ENCODE measurements at regions not wholly inside any gene's neighbourhood (a gene's known extent, or its start where the extent isn't known, plus 50 kb on each side); places are given as distances from the start of the nearest gene placed in this dataset.
"Not testable (repeated sequence)": the region's sequence is repeated elsewhere in the genome, so short reads cannot be mapped to it uniquely, and the experiment has no call there.

GRCh38 chr18:43341014-43341413 lies 63.7 kb upstream of the SYT4 start:
- no peak for DNase-seq

GRCh38 chr18:43350176-43350575 lies 72.9 kb upstream of the SYT4 start:
- no peak for DNase-seq

GRCh38 chr18:43364535-43364934 lies 87.2 kb upstream of the SYT4 start:
- no peak for DNase-seq

- DNase-seq, result no peak
Measured at GRCh38 chr18:43367895-43368294, 90.6 kb upstream of the SYT4 start.

DNA sequence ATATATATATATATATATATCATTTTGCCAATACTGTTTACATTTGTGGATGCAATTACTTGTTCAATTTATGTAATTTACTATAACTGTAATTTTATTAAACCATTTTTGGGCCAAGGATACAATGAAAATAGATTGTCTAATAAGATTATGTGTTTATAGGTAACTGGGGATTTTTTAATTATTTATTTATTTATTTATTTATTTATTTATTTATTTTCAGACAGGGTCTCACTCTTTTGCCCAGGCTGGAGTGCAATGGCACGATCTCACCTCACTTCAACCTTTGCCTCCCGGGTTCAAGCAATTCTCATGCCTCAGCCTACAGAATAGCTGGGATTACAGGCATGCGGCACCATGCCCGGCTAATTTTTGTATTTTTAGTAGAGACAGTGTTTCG lies 92.0 kb upstream of the SYT4 start:
- DNase-seq, result not testable (repeated sequence)

DNA sequence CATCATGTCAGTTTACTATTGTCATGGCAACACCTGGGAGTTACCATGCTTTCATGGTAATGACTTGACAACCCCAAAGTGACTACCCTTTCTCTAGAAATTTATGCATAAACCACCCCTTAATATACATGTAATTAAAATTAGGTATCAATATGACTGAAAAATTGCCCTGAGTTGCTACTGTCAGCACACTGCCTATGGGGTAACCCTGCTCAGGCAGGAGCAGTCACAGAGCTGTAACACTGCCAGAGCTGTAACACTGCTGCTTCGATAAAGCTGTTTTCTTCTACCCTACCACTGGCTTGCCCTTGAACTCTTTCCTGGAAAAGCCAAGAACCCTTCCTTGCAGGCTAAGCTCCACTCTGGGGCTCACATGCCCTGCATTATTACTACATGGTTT lies 95.5 kb upstream of the SYT4 start:
- no peak for DNase-seq

GRCh38 chr18:43380104-43380672 lies 102.9 kb upstream of the SYT4 start:
- DNase-seq, result no peak

DNA sequence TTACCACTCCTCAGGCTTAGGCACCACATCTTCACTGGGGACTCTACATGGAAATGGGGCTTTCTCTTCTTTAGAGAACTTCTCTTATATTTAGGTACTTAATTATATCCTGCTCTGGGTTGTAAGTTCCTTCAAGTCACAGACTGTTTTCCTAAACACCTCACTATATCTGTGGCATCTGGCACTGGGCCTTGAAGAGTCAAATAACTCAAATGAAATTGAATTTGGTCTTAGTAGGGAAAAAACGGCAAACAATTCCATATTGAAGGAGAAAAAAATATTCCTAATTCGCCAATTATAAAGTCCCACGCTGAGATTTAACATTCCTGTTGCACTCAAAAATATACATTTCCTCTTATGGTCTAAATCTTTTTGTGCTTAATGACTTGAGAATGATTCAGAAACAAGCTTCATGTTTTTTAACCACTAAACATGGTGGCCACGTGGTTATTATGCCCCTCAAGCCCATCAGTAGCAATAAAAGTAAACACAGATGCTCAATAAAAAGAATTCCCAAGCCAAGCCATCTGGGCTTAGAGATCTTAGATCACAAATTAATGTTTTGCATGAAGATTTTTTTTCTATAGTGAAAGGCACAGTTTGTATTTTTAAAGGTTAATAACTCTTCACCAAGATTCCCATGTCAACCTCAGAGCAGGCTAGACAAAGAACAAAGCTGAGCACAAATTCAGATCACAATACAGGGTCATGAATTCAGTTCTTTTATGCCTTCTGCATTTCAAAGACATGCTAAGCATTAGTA lies 105.5 kb upstream of the SYT4 start:
- no peak for DNase-seq

- no peak for DNase-seq
Measured at GRCh38 chr18:43389163-43389562, 111.9 kb upstream of the SYT4 start.

DNA sequence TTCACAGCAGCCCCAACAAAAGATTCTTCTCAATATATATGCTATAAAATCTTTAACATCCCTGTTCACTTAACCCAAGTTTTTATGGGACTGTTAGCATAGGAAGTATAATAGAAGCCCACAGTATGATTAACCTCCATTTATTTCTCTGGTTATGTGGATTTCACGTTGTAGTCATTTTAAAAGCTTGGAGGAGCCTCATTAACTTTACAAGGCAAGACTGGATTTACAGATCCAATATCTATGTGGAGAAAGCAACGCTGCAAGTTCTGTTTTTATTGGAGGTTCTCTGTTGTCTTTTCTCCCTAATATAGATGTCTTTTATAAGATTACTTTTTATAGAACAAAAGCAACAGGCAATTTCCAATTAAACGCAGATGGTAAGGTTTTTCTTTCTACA lies 114.9 kb upstream of the SYT4 start:
- DNase-seq, result no peak

DNA sequence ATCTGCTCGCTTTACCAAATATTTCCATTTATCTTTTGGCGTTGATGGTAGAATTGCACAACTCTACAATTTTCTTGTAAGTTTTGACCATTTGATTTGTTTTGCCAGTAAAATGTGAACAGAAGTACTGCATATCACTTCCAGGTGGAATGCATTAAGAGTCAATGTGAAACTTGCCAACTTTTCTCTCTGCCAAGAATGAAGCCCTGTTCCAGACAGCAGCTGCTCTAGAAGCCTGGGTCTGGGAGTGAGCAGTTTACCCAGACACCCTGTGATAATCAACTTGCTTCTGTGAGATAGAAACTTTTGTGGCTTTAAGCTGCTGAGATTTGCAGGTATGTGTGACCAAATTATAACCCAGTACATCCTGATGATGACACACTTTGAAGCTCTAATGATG lies 115.9 kb upstream of the SYT4 start:
- DNase-seq, result no peak

- peak in 1 of 2 donors; percentile 54 for DNase-seq
Measured at GRCh38 chr18:43396266-43396665, 119.0 kb upstream of the SYT4 start.

DNA sequence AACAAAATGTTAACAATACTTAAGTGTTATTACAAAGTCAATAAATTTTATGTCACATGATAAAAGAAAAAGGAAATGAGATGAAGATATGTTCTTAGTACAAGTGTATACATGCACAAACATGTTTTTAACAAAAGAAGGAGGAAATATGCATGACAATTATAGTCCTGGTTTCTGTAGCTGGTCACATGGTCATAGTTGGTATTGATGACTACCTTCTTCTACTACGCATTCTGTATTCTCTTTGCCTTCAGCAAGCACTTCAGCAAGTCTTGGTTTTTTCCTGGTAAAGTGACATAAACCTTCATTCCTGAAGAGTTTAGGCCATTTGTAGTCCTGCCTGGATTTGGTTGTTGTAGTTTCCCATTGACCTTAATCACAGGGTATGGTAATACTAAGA lies 121.3 kb upstream of the SYT4 start:
- no peak for DNase-seq

GRCh38 chr18:43405097-43405496 lies 127.8 kb upstream of the SYT4 start:
- no peak for DNase-seq

DNA sequence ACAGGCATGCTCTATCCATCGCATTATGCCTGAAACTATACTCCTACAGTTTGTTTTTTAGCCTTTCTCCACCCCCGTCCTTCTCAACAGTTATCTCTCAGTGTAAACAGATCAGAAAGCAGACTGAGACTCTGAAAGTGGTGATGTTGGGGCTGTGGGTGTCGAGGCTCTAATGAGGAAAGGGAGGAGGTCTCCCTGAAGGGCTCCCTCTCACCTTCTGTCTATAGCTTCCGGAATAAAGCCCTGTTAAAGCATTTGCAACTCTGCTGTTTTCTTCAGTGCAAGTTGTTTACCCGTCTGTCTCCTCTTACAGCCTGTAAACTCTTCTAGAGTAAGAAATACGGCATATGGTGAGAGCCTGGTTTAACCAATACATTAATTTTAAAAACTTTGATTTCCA lies 136.7 kb upstream of the SYT4 start:
- DNase-seq, result no peak

GRCh38 chr18:43420091-43420490 lies 142.8 kb upstream of the SYT4 start:
- DNase-seq, result no peak

- DNase-seq, result no peak
Measured at GRCh38 chr18:43420950-43421349, 143.7 kb upstream of the SYT4 start.

- DNase-seq, result no peak
Measured at GRCh38 chr18:43422518-43422917, 145.2 kb upstream of the SYT4 start.

- DNase-seq, result no peak
Measured at GRCh38 chr18:43435851-43436250, 158.6 kb upstream of the SYT4 start.

DNA sequence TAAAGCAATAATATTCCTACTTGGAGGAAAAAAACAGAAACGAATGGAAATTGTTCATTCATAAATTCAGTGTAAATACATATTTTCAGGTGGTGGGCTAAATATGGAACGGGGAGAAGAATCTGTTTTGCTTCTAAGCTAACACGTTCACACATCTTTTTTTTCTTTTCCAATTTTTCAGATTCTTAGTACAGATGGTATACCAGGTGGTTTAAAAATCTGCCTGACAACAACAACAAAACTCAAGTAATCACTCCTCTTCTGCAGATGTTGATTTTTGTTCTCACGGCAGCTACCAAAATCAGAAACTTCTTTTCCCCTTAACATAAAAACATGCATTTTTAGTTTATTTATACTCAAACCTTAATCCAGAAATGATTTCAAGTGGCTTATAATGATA lies 164.8 kb upstream of the SYT4 start:
- peak in 1 of 2 donors; percentile 3 for DNase-seq

DNA sequence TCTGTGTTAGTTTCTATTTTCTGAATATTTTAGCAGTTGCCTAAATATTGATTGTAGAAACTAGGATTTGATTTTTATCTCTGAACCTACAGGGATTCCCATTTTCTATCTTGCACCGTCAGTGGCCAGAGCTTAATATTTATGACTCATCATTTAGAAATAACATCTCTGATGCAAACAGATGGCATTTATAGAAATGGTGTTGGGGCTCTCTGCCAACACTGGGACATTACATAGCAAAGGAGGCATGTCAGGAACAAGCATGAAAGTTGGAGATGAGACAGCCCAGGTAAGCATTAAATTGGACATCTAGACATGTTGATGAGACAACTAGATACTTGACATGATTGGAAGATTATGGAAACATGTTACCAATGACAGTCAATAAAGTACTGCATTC lies 165.3 kb upstream of the SYT4 start:
- DNase-seq, result no peak

DNA sequence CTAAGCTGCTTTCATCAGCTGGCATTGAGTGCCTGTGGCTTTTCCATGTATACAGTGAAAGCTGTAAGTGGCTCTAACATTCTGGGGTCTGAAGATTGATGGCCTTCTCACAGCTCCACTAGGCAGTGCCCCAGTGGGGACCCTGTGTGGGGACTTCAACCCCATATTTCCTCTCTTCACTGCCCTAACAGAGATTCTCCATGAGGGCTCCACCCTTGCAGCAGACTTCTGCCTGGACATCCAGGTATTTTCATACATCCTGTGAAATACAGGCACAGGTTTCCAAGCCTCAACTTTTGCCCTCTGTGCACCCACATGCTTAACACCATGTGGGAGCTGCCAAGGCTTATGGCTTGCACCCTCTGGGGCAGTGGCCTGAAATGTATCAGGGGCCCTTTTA lies 188.2 kb upstream of the SYT4 start:
- DNase-seq, result no peak

- DNase-seq, result no peak
Measured at GRCh38 chr18:43471873-43472272, 194.6 kb upstream of the SYT4 start.

DNA sequence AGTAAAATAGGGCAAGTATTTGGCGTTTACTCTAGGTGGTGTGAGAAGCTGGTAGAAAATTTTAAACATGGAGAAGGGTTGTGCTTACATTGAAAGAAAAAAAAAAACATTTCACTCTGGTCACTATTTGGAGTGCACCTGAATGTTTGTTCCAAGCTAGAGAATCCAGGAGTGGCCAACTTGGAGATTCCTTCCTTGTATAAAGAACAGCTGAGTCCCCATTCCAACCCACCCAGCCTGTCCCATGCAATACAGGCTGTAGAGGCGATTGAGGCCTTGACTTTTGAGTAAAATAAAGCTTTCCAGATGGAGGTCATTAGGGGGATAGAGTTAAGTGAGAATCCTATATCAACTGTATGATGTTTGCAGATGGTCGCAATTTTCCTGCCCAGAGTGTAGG lies 203.8 kb upstream of the SYT4 start:
- no peak for DNase-seq

DNA sequence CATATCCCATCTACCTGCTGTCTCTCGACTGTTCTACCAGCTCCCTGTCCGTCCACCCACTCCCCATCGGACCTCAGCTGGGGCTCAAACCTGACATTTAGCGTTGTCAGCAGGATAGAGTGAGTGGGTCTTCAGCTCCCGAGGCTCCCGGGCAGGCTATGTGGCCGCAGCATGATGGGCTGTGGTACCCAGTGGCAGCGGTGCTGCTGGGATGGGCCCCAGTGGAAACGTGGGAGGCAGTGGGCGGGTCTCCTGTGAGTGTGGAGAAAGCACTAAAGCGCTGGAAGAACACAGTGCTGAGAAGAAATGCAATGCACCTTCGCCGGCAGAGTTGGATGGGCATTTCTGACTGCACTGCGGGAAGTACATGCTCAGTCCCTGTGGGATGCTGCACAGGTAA lies 204.8 kb upstream of the SYT4 start:
- no peak for DNase-seq
